ENCODE measurements at regions not wholly inside any gene's neighbourhood (a gene's known extent, or its start where the extent isn't known, plus 50 kb on each side); places are given as distances from the start of the nearest gene placed in this dataset.
"Not testable (repeated sequence)": the region's sequence is repeated elsewhere in the genome, so short reads cannot be mapped to it uniquely, and the experiment has no call there.

- DNase-seq (ENCODE audit: low read depth in 4 of 4, low spot score in 1 of 4), result no peak
Measured at GRCh38 chr18:8912348-8913326, 189.9 kb upstream of the NDUFV2 start.

GRCh38 chr18:8913606-8914403 is 188.7 kb upstream of the NDUFV2 start:
- not testable (repeated sequence) for DNase-seq (ENCODE audit: low read depth in 4 of 4, low spot score in 1 of 4)

- DNase-seq (ENCODE audit: low read depth in 4 of 4, low spot score in 1 of 4), result not testable (repeated sequence)
Measured at GRCh38 chr18:8914404-8915264, 187.9 kb upstream of the NDUFV2 start.

GRCh38 chr18:8920856-8921787 is 181.4 kb upstream of the NDUFV2 start:
- DNase-seq (ENCODE audit: low read depth in 4 of 4, low spot score in 1 of 4), result not testable (repeated sequence)

GRCh38 chr18:8926464-8926863 is 176.0 kb upstream of the NDUFV2 start:
- DNase-seq (ENCODE audit: low read depth in 4 of 4, low spot score in 1 of 4), result no peak

GRCh38 chr18:8928044-8928443 is 174.5 kb upstream of the NDUFV2 start:
- no peak for DNase-seq (ENCODE audit: low read depth in 4 of 4, low spot score in 1 of 4)

- no peak for DNase-seq (ENCODE audit: low read depth in 4 of 4, low spot score in 1 of 4)
Measured at GRCh38 chr18:8928847-8929780, 173.4 kb upstream of the NDUFV2 start.

- no peak for DNase-seq (ENCODE audit: low read depth in 4 of 4, low spot score in 1 of 4)
Measured at GRCh38 chr18:8930990-8931616, 171.4 kb upstream of the NDUFV2 start.

- DNase-seq (ENCODE audit: low read depth in 4 of 4, low spot score in 1 of 4), result no peak
Measured at GRCh38 chr18:8932866-8933265, 169.6 kb upstream of the NDUFV2 start.

- DNase-seq (ENCODE audit: low read depth in 4 of 4, low spot score in 1 of 4), result no peak
Measured at GRCh38 chr18:8933714-8934284, 168.7 kb upstream of the NDUFV2 start.

- not testable (repeated sequence) for DNase-seq (ENCODE audit: low read depth in 4 of 4, low spot score in 1 of 4)
Measured at GRCh38 chr18:8935346-8935745, 167.2 kb upstream of the NDUFV2 start.

GRCh38 chr18:8936619-8937018 is 165.9 kb upstream of the NDUFV2 start:
- DNase-seq (ENCODE audit: low read depth in 4 of 4, low spot score in 1 of 4), result no peak

- no peak for DNase-seq (ENCODE audit: low read depth in 4 of 4, low spot score in 1 of 4)
Measured at GRCh38 chr18:8937160-8938094, 165.1 kb upstream of the NDUFV2 start.

- DNase-seq (ENCODE audit: low read depth in 4 of 4, low spot score in 1 of 4), result no peak
Measured at GRCh38 chr18:8938817-8939216, 163.7 kb upstream of the NDUFV2 start.

- no peak for DNase-seq (ENCODE audit: low read depth in 4 of 4, low spot score in 1 of 4)
Measured at GRCh38 chr18:8942021-8942908, 160.2 kb upstream of the NDUFV2 start.
